GM12878 (cell line): ENCODE measurements at regions not wholly inside any gene's neighbourhood (a gene's known extent, or its start where the extent isn't known, plus 50 kb on each side); places are given as distances from the start of the nearest gene placed in this dataset.

Experiments used
- ATAC-seq: fragments of 200-7000 bp; cut with Tn5 transposase; 3 replicates; pipeline ENCODE4 v1.9.1; 2020; ENCODE audit warnings: mild to moderate bottlenecking, moderate library complexity
- BruUV-seq: library from RNA; stranded (reverse); fragments of 400-500 nt; replicated peaks from 2 replicates; lab custom pipeline; 2021; lab: Mats Ljungman, UMichigan
- CTCF ChIA-PET: fragments of 300-600 bp; sonication (Branson Sonifier 250); formaldehyde crosslinking; extraction: SDS; loops from one replicate; lab custom pipeline; 2021; ENCODE audit warnings: inconsistent platforms; lab: Yijun Ruan, JAX
- POLR2A ChIA-PET: fragments of 350-600 bp; formaldehyde crosslinking; extraction: SDS; loops from one replicate; lab custom pipeline; 2021; ENCODE audit warnings: inconsistent platforms; lab: Charles Lee
- RAD21 ChIA-PET: fragments of 300-600 bp; sonication (Branson Sonifier 250); formaldehyde crosslinking; loops from one replicate; lab custom pipeline; 2023; ENCODE audit warnings: antibody characterized with exemption; ENCODE audit not compliant: unreplicated experiment; lab: Charles Lee
- SMC1A ChIA-PET: fragments of 300-600 bp; sonication (Branson Sonifier 250); formaldehyde crosslinking; loops from one replicate; lab custom pipeline; 2023; ENCODE audit not compliant: unreplicated experiment, uncharacterized antibody; lab: Charles Lee
- DNase-seq: peaks from one replicate; pipeline ENCODE4 v3.0.0-alpha.2; 2011; ENCODE audit warnings: low read depth, low spot score
- FAIRE-seq: peaks from 3 replicates; lab custom pipeline; 2011; peaks lifted over from hg19 to GRCh38; lab: Jason Lieb, UNC
- H2AFZ ChIP-seq: 2 replicates; pipeline ENCODE4 v1.6.0; 2011; ENCODE audit warnings: low read depth, low read length, control low read depth; ENCODE audit not compliant: control insufficient read depth
- H3K27ac ChIP-seq: 2 replicates; pipeline ENCODE4 v1.5.1; 2011; ENCODE audit warnings: control low read depth; ENCODE audit not compliant: control insufficient read depth, insufficient read depth
- H3K27me3 ChIP-seq, 2 experiments: replicated peaks in 1 of 2; 2 replicates each; pipeline versions ENCODE4 v1.6.0 to v1.6.1; 2011; ENCODE audit warnings: low read length in 1 of 2; ENCODE audit not compliant: control insufficient read depth in 2 of 2, insufficient read depth in 2 of 2
- H3K36me3 ChIP-seq, 2 experiments: 2 replicates each; pipeline ENCODE4 v1.5.1; 2011; ENCODE audit warnings: low read length in 1 of 2; ENCODE audit not compliant: control insufficient read depth in 2 of 2, insufficient read depth in 2 of 2
- H3K4me1 ChIP-seq: 2 replicates; pipeline ENCODE4 v1.6.1; 2011; ENCODE audit warnings: mild to moderate bottlenecking, low read length, moderate library complexity, mixed read lengths; ENCODE audit not compliant: control insufficient read depth, insufficient read depth
- H3K4me2 ChIP-seq: 2 replicates; pipeline ENCODE4 v1.6.0; 2011; ENCODE audit warnings: control low read depth; ENCODE audit not compliant: control insufficient read depth, insufficient read depth
- H3K4me3 ChIP-seq: fragments of 200-600 bp; sonication (generic); 2 replicates; pipeline ENCODE4 v1.5.1; 2016
- H3K79me2 ChIP-seq: 2 replicates; pipeline ENCODE4 v1.6.0; 2011; ENCODE audit warnings: low read length; ENCODE audit not compliant: control insufficient read depth, insufficient read depth
- H3K9ac ChIP-seq: 2 replicates; pipeline ENCODE4 v1.8.0; 2011; ENCODE audit warnings: low read length, control low read depth, mixed read lengths; ENCODE audit not compliant: control insufficient read depth, insufficient read depth
- H3K9me3 ChIP-seq: replicated peaks from 3 replicates; pipeline ENCODE4 v1.5.1; 2011; ENCODE audit warnings: mild to moderate bottlenecking, low read length; ENCODE audit not compliant: control insufficient read depth, insufficient read depth
- H4K20me1 ChIP-seq: 2 replicates; pipeline ENCODE4 v1.6.0; 2011; ENCODE audit not compliant: control insufficient read depth, insufficient read depth
- CREB1 ChIP-seq: IDR thresholded peaks from 2 replicates; pipeline ENCODE4 v1.6.1; 2012; ENCODE audit warnings: low read depth, mild to moderate bottlenecking, inconsistent platforms
- ZNF622 ChIP-seq: fragments of 450-650 bp; IDR thresholded peaks from 2 replicates; pipeline ENCODE4 v1.6.1; 2017; ENCODE audit warnings: mild to moderate bottlenecking, inconsistent platforms
- WGBS: methylation state at CpG from one replicate; pipeline ENCODE4 v1.1.6; 2016; ENCODE audit warnings: low lambda C conversion rate; ENCODE audit not compliant: insufficient replicate concordance, insufficient coverage; ENCODE audit errors: missing lambda C conversion rate; 5-methylcytosine and 5-hydroxymethylcytosine counted together
- in situ Hi-C: fragments of 300-500 bp; cut with MboI; formaldehyde crosslinking; loops from 9 replicates; pipeline ENCODE4 v1.14.3; 2018; ENCODE audit warnings: mixed read lengths
- intact Hi-C: fragments of 100-400 bp; cut with micrococcal nuclease; formaldehyde crosslinking; loops from one replicate; pipeline ENCODE4 v1.14.2; 2022; ENCODE audit not compliant: unreplicated experiment
- TF ChIP-seq, protein P1 (sequence below): fragments of 450-650 bp; IDR thresholded peaks from 2 replicates; pipeline ENCODE4 v1.6.1; 2017; ENCODE audit warnings: antibody characterized with exemption, mild to moderate bottlenecking, moderate library complexity
- TF ChIP-seq, protein P2 (sequence below): IDR thresholded peaks from 2 replicates; pipeline ENCODE4 v1.6.1; 2012; ENCODE audit warnings: low read depth, low read length, improper control_type of control experiment
- TF ChIP-seq, protein P3 (sequence below): fragments of 450-650 bp; IDR thresholded peaks from 2 replicates; pipeline ENCODE4 v1.6.1; 2016; ENCODE audit warnings: mild to moderate bottlenecking

DNA sequence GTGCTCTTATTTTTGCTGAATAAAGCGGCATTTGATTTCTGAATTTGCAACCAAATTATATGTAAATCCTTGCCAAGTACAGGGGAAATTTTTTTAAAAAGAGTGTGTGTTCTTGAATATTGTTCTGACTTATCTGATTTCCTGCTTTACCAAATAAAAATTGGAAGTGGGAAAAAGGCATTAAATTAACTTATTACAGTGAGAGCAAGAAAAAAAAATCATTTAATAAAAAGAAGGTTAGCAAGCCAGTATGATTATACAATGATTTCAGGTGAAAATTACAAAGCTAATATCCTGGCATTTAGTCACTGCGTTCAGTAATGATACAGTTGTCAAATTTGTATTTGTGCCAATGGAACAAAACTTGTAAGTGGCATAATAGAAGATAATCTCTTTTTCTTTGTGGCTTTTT lies 82.1 kb upstream of the PPARA start:
- Histone ChIP-seq H3K4me3 (no peak overlapping the region), H3K9me3 (no peaks in the 10 kb centered on the region), H3K27ac (no peak overlapping the region), H3K36me3 (no peaks in the 10 kb centered on the region), H3K79me2 (peaks cover 25% of the 10 kb centered on the region), H3K9ac (no peak overlapping the region), H4K20me1 (no peaks in the 10 kb centered on the region), H3K4me2 (no peak overlapping the region), H3K27me3 (peaks cover 0 to 3% of the 10 kb centered on the region in 2 experiments; a peak in 2 of 4 replicates), H2AFZ (no peak overlapping the region), H3K4me1 (peaks cover 6% of the 10 kb centered on the region)
- ChIA-PET RAD21 (no interaction called here), POLR2A (no interaction called here), SMC1A (no interaction called here), CTCF (no interaction called here)
- intact Hi-C loops = no loop called here
- 93% methylated on average over 2 of the region's 2 CpGs for WGBS
- no peak for ATAC-seq
- TF ChIP-seq, protein P1, sequence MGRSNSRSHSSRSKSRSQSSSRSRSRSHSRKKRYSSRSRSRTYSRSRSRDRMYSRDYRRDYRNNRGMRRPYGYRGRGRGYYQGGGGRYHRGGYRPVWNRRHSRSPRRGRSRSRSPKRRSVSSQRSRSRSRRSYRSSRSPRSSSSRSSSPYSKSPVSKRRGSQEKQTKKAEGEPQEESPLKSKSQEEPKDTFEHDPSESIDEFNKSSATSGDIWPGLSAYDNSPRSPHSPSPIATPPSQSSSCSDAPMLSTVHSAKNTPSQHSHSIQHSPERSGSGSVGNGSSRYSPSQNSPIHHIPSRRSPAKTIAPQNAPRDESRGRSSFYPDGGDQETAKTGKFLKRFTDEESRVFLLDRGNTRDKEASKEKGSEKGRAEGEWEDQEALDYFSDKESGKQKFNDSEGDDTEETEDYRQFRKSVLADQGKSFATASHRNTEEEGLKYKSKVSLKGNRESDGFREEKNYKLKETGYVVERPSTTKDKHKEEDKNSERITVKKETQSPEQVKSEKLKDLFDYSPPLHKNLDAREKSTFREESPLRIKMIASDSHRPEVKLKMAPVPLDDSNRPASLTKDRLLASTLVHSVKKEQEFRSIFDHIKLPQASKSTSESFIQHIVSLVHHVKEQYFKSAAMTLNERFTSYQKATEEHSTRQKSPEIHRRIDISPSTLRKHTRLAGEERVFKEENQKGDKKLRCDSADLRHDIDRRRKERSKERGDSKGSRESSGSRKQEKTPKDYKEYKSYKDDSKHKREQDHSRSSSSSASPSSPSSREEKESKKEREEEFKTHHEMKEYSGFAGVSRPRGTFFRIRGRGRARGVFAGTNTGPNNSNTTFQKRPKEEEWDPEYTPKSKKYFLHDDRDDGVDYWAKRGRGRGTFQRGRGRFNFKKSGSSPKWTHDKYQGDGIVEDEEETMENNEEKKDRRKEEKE = no peak
- TF ChIP-seq CREB1 (no peak), ZNF622 (no peak)
- TF ChIP-seq, protein P2, sequence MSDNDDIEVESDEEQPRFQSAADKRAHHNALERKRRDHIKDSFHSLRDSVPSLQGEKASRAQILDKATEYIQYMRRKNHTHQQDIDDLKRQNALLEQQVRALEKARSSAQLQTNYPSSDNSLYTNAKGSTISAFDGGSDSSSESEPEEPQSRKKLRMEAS = no peak
- TF ChIP-seq, protein P3, sequence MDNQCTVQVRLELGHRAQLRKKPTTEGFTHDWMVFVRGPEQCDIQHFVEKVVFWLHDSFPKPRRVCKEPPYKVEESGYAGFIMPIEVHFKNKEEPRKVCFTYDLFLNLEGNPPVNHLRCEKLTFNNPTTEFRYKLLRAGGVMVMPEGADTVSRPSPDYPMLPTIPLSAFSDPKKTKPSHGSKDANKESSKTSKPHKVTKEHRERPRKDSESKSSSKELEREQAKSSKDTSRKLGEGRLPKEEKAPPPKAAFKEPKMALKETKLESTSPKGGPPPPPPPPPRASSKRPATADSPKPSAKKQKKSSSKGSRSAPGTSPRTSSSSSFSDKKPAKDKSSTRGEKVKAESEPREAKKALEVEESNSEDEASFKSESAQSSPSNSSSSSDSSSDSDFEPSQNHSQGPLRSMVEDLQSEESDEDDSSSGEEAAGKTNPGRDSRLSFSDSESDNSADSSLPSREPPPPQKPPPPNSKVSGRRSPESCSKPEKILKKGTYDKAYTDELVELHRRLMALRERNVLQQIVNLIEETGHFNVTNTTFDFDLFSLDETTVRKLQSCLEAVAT = no peak
- no peak for FAIRE-seq
- DNase-seq = no peak
- in situ Hi-C loops = no loop called here
- BruUV-seq = no TSS peak
